ENCODE measurements at regions not wholly inside any gene's neighbourhood (a gene's known extent, or its start where the extent isn't known, plus 50 kb on each side); places are given as distances from the start of the nearest gene placed in this dataset.

- TF ChIP-seq EP300 (IDR thresholded peaks at IDR 0.05; ENCODE audit: low read depth) = no peak
- no peak for TF ChIP-seq CTCF (IDR thresholded peaks at IDR 0.05)
- TF ChIP-seq POLR2A (IDR thresholded peaks at IDR 0.05) = no peak
- TF ChIP-seq POLR2AphosphoS5 (IDR thresholded peaks at IDR 0.05) = no peak
- WGBS, 2 donors (ENCODE audit: low coverage in 1 of 2) = 83 to 91% methylated on average over 1 of the region's 1 CpG
- intact Hi-C loops (cut with DNase I; ENCODE audit: low total_unique reads) = no loop called here
- Histone ChIP-seq H3K27me3 (no peaks in the 10 kb centered on the region), H3K9me3 (no peaks in the 10 kb centered on the region), H3K36me3 (no peaks in the 10 kb centered on the region), H3K27ac (no peak overlapping the region), H3K4me1 (no peaks in the 10 kb centered on the region), H3K4me3 (no peak overlapping the region)
- in situ Hi-C loops (cut with MboI; ENCODE audit: low pct_ligation_motif_present in 1 of 4, low pct_unique_long_range_greater_than_20kb in 1 of 4, low sequenced_read_pairs in 3 of 4) = no loop called here
- DNase-seq = no peak
These were observed 220.0 kb upstream of the ZFP64 start for GRCh38 chr20:52411611-52412010.

GRCh38 chr20:52410731-52411234 is 219.2 kb upstream of the ZFP64 start:
- no peak overlapping the region for H3K4me3 ChIP-seq
- intact Hi-C loops (cut with DNase I; ENCODE audit: low total_unique reads) = no loop called here

GRCh38 chr20:52410182-52410647 is 218.6 kb upstream of the ZFP64 start:
- TF ChIP-seq EP300 (IDR thresholded peaks at IDR 0.05; ENCODE audit: low read depth) = no peak
- TF ChIP-seq POLR2AphosphoS5 (IDR thresholded peaks at IDR 0.05) = peak in 1 of 3 donors; percentile 11
- Histone ChIP-seq H3K36me3 (no peaks in the 10 kb centered on the region), H3K9me3 (no peaks in the 10 kb centered on the region), H3K4me1 (no peaks in the 10 kb centered on the region), H3K27ac (peak overlapping the region in 1 of 4 donors; percentile 25), H3K27me3 (no peaks in the 10 kb centered on the region), H3K4me3 (no peak overlapping the region)
- in situ Hi-C loops (cut with MboI; ENCODE audit: low pct_ligation_motif_present in 1 of 4, low pct_unique_long_range_greater_than_20kb in 1 of 4, low sequenced_read_pairs in 3 of 4) (no loop called here), intact Hi-C loops (cut with DNase I; ENCODE audit: low total_unique reads) (no loop called here)
- WGBS, 2 donors (ENCODE audit: low coverage in 1 of 2) = 32% methylated on average over 11 of the region's 11 CpGs; no CpG with 5 or more reads in 1 of the 2 donors
- no peak for DNase-seq

More at GRCh38 chr20:52410731-52411234, 219.2 kb upstream of the ZFP64 start:
- no peaks in the 10 kb centered on the region for H3K27me3 ChIP-seq
- no peak for TF ChIP-seq EP300 (IDR thresholded peaks at IDR 0.05; ENCODE audit: low read depth)
- no peak for TF ChIP-seq CTCF (IDR thresholded peaks at IDR 0.05)
- TF ChIP-seq POLR2AphosphoS5 (IDR thresholded peaks at IDR 0.05) = no peak
- no peak for TF ChIP-seq POLR2A (IDR thresholded peaks at IDR 0.05)
- no peak for DNase-seq
- in situ Hi-C loops (cut with MboI; ENCODE audit: low pct_ligation_motif_present in 1 of 4, low pct_unique_long_range_greater_than_20kb in 1 of 4, low sequenced_read_pairs in 3 of 4) = no loop called here
- no peaks in the 10 kb centered on the region for H3K4me1 ChIP-seq
- H3K27ac ChIP-seq = peak overlapping the region in 1 of 4 donors; percentile 25
- H3K9me3 ChIP-seq = no peaks in the 10 kb centered on the region
- 29 to 55% methylated on average over 1 to 11 of the region's 11 CpGs for WGBS, 2 donors (ENCODE audit: low coverage in 1 of 2)
- H3K36me3 ChIP-seq = no peaks in the 10 kb centered on the region

GRCh38 chr20:52405986-52406385 is 214.4 kb upstream of the ZFP64 start:
- no peak overlapping the region for H3K4me3 ChIP-seq
- in situ Hi-C loops (cut with MboI; ENCODE audit: low pct_ligation_motif_present in 1 of 4, low pct_unique_long_range_greater_than_20kb in 1 of 4, low sequenced_read_pairs in 3 of 4) (loop anchor here in 1 of 4 donors (10.0 kb wide), 1 partner anchor 61 kb away; no protein-coding TSS in a partner anchor), intact Hi-C loops (cut with DNase I; ENCODE audit: low total_unique reads) (no loop called here)
- no peaks in the 10 kb centered on the region for H3K9me3 ChIP-seq
- peaks cover 3% of the 10 kb centered on the region for H3K27me3 ChIP-seq
- DNase-seq = no peak
- H3K27ac ChIP-seq = no peak overlapping the region
- no peaks in the 10 kb centered on the region for H3K36me3 ChIP-seq
- TF ChIP-seq POLR2AphosphoS5 (IDR thresholded peaks at IDR 0.05) (no peak), CTCF (IDR thresholded peaks at IDR 0.05) (no peak), EP300 (IDR thresholded peaks at IDR 0.05; ENCODE audit: low read depth) (no peak)
- H3K4me1 ChIP-seq = no peaks in the 10 kb centered on the region
- WGBS, 2 donors (ENCODE audit: low coverage in 1 of 2) = 81 to 90% methylated on average over 2 of the region's 2 CpGs

GRCh38 chr20:52405417-52405816 is 213.8 kb upstream of the ZFP64 start:
- intact Hi-C loops (cut with DNase I; ENCODE audit: low total_unique reads) (no loop called here), in situ Hi-C loops (cut with MboI; ENCODE audit: low pct_ligation_motif_present in 1 of 4, low pct_unique_long_range_greater_than_20kb in 1 of 4, low sequenced_read_pairs in 3 of 4) (loop anchor here in 1 of 4 donors (10.0 kb wide), 1 partner anchor 61 kb away; no protein-coding TSS in a partner anchor)
- no peak for TF ChIP-seq EP300 (IDR thresholded peaks at IDR 0.05; ENCODE audit: low read depth)
- TF ChIP-seq POLR2AphosphoS5 (IDR thresholded peaks at IDR 0.05) = no peak
- TF ChIP-seq POLR2A (IDR thresholded peaks at IDR 0.05) = no peak
- TF ChIP-seq CTCF (IDR thresholded peaks at IDR 0.05) = no peak
- Histone ChIP-seq H3K27me3 (peaks cover 3% of the 10 kb centered on the region), H3K4me3 (no peak overlapping the region), H3K9me3 (no peaks in the 10 kb centered on the region), H3K4me1 (no peaks in the 10 kb centered on the region), H3K36me3 (no peaks in the 10 kb centered on the region), H3K27ac (no peak overlapping the region)
- WGBS, 2 donors (ENCODE audit: low coverage in 1 of 2) = 38 to 48% methylated on average over 1 of the region's 1 CpG
- no peak for DNase-seq
